ENCODE measurements at regions not wholly inside any gene's neighbourhood (a gene's known extent, or its start where the extent isn't known, plus 50 kb on each side); places are given as distances from the start of the nearest gene placed in this dataset.

DNA sequence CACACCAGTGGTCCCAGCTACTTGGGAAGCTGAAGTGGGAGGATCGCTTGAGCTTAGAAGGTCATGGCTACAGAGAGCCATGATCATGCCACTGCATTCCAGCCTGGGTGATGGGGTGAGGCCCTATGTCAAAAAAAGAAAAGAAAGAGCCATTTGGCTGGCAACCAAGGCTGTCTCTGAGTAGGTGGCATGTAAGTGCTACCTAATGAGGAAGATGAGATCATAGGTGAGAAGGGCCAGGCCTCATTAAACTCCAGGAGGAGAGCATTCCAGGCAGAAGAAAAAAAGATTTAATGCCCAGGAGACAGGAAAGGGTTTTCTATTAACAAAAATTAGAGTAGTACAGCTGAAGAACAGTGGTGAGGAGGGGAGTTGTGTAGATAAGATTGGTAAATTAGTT, 103.4 kb upstream of the ZNF678 start:
- TF ChIP-seq, protein P1, sequence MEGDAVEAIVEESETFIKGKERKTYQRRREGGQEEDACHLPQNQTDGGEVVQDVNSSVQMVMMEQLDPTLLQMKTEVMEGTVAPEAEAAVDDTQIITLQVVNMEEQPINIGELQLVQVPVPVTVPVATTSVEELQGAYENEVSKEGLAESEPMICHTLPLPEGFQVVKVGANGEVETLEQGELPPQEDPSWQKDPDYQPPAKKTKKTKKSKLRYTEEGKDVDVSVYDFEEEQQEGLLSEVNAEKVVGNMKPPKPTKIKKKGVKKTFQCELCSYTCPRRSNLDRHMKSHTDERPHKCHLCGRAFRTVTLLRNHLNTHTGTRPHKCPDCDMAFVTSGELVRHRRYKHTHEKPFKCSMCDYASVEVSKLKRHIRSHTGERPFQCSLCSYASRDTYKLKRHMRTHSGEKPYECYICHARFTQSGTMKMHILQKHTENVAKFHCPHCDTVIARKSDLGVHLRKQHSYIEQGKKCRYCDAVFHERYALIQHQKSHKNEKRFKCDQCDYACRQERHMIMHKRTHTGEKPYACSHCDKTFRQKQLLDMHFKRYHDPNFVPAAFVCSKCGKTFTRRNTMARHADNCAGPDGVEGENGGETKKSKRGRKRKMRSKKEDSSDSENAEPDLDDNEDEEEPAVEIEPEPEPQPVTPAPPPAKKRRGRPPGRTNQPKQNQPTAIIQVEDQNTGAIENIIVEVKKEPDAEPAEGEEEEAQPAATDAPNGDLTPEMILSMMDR (conservative IDR thresholded peaks at IDR 0.05; ENCODE audit: low read length): no peak
- H3K4me3 ChIP-seq (ENCODE audit: low read length): no peak overlapping the region
- DNase-seq (ENCODE audit: low read depth): no peak

DNA sequence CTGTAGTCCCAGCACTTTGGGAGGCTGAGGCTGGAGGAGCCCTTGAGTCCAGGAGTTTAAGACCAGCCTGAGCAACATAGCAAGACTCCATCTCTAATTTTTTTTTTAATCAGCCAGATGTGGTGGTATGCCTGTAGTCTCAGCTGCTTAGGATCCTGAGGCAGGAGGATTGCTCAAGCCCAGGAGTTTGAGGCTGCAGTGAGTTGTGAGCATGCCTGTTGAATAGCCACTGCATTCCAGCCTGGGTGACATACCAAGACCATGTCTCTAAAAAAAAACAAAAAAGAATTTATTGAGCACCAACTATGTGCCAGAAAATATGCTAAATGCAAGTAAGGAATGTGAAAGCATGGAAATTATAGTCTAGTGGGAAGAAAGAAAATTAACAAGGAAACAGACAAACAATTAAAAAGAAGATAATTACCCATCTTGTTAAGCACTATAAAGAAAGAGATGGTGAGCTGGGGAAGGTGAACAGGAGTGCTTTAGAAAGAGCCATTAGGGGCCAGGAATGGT, 104.0 kb upstream of the ZNF678 start:
- TF ChIP-seq, protein P1 (conservative IDR thresholded peaks at IDR 0.05; ENCODE audit: low read length): no peak
- no peak overlapping the region for H3K4me3 ChIP-seq (ENCODE audit: low read length)
- peak; percentile 73 for DNase-seq (ENCODE audit: low read depth)

DNA sequence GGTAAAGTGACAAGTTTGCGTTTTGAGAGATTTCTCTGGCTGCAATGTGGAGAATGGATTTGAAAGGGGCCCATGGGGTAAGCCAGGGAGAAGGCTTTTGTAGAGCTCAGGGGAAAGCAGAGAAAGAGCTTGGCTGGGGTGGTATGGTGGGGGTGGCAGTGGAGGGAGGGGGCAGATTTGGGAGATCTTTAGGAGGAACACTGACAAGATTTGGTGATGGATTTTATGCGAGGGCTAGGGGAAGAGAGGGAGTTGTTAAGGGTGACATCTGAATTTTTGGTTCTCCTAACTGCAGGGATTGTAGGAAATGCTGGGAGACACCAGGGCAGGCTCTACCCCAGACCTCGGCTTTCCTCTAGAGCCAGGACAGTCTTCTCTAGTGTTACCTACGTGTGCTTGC, 108.7 kb upstream of the ZNF678 start:
- DNase-seq (ENCODE audit: low read depth): no peak
- no peak overlapping the region for H3K4me3 ChIP-seq (ENCODE audit: low read length)
- TF ChIP-seq, protein P1 (conservative IDR thresholded peaks at IDR 0.05; ENCODE audit: low read length): no peak

DNA sequence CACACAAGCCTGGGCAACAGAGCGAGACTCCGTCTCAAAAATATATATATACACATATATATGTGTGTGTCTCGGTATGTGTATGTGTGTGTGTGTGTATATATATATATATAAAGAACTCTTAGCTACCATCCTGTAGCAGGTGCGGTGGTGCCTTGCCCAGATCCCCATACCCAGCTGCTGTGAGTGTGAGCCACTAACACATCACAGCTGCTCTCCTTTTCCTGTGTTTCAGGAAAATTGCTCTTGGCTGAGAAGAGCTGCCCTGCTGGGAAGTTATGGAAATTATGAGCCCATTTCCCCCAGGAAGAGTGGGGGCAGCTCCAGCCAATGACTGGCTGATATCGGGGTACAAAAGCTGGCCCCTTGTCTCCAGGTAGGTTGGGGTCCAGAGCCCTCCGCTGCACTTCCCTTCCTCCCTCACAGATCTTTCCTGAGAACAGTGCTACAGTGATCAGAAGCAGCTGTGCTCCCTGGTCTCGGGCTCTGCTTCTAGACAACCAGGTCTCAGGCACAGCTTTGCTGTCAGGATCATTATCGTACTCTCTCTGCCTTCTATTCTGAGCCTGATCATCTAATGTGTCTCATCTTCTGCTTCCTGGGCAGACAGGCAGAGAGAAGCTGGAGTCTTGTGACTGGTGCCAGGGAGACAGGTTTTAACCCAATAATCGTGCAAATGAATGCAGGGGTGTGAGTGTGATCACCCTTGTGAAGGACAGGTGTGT, 109.6 kb upstream of the ZNF678 start:
- H3K4me3 ChIP-seq (ENCODE audit: low read length): no peak overlapping the region
- TF ChIP-seq, protein P1 (conservative IDR thresholded peaks at IDR 0.05; ENCODE audit: low read length): no peak
- DNase-seq (ENCODE audit: low read depth): no peak

DNA sequence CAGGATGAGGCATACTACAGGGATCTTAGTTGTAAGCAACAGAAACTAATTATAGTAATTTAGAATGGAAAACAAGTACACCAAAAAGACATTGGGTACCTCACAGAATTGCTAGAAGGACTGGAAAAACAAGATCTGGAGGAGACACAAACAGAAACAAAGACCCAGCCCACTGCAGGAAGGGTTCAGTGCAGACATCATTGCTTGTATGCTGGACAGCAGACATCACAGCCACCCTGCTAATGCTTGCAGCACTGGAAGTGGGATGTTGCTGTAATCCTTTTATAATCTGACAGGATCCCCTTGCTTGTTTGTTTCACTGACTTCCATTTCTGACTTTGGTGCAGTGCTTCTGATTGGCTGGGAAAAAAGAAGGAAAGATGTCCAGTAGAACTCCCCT, 111.4 kb upstream of the ZNF678 start:
- no peak overlapping the region for H3K4me3 ChIP-seq (ENCODE audit: low read length)
- TF ChIP-seq, protein P1 (conservative IDR thresholded peaks at IDR 0.05; ENCODE audit: low read length): no peak
- DNase-seq (ENCODE audit: low read depth): no peak

DNA sequence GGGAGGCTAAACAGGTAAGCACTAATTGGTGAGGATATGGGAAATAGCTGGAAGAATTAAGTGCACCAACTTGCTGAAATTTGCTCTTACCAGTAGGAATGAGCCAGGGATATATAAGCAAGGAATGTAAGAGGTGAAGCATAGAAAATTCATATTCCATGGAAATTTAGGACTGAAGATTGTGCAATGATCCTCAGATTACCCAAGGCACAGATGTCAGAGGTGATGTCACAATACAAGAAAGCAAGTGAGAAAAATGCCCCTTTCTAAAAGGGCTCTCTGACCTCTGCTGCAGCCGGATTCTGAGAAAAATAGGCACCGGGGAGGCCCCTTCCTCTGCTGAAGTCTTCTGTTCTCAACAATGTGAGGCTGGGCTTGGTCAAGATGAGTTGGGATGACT, 112.3 kb upstream of the ZNF678 start:
- DNase-seq (ENCODE audit: low read depth): no peak
- no peak overlapping the region for H3K4me3 ChIP-seq (ENCODE audit: low read length)
- TF ChIP-seq, protein P1 (conservative IDR thresholded peaks at IDR 0.05; ENCODE audit: low read length): no peak

DNA sequence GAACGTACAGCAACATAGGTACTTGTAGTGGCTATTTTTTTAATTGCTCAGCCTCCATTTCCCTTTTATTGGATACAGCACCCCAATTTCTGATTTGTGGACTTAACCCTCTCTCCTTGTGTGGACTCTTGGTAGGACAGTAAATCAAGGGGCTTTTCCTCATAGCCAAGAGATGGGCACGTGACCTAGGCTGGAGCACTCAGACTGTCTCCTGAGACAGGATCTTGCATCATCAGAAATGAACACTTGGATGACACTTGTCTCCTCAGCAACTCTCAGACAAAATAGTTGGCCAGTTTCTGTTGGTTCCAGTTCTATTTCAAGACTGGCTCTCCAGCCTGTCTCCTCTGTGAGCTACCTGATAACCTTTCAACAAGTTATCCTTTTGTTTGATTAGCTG, 112.9 kb upstream of the ZNF678 start:
- no peak overlapping the region for H3K4me3 ChIP-seq (ENCODE audit: low read length)
- TF ChIP-seq, protein P1 (conservative IDR thresholded peaks at IDR 0.05; ENCODE audit: low read length): no peak
- no peak for DNase-seq (ENCODE audit: low read depth)

Measured in AG10803 (cell line).